ENCODE measurements at regions not wholly inside any gene's neighbourhood (a gene's known extent, or its start where the extent isn't known, plus 50 kb on each side); places are given as distances from the start of the nearest gene placed in this dataset.

DNA sequence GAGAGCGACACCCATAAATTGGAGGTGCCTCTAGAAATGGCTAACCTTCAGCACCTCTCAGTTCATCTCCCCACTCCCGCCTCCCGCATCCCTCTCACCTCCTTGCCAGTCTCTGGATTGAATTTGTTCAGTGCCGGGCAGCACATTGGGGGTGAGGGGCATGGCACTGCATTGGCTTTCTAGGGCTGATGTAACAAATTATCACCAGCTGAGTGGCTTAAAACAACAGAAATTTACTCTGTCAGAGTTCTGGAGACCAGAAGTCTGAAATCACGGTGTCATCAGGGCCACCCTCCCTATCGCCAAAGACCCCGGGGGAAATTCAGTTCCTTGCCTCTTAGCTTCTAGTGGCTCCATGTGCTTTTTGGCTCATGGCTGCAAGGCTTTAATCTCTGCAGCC is 105.1 kb upstream of the RBPJ start:
- TF ChIP-seq, protein P1, sequence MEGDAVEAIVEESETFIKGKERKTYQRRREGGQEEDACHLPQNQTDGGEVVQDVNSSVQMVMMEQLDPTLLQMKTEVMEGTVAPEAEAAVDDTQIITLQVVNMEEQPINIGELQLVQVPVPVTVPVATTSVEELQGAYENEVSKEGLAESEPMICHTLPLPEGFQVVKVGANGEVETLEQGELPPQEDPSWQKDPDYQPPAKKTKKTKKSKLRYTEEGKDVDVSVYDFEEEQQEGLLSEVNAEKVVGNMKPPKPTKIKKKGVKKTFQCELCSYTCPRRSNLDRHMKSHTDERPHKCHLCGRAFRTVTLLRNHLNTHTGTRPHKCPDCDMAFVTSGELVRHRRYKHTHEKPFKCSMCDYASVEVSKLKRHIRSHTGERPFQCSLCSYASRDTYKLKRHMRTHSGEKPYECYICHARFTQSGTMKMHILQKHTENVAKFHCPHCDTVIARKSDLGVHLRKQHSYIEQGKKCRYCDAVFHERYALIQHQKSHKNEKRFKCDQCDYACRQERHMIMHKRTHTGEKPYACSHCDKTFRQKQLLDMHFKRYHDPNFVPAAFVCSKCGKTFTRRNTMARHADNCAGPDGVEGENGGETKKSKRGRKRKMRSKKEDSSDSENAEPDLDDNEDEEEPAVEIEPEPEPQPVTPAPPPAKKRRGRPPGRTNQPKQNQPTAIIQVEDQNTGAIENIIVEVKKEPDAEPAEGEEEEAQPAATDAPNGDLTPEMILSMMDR (IDR thresholded peaks at IDR 0.05 in 4 of 5, conservative IDR thresholded peaks at IDR 0.05 in 1 of 5), result no peak
- TF ChIP-seq POLR2A (IDR thresholded peaks at IDR 0.05), result no peak
